ENCODE measurements at regions not wholly inside any gene's neighbourhood (a gene's known extent, or its start where the extent isn't known, plus 50 kb on each side); places are given as distances from the start of the nearest gene placed in this dataset.

DNA sequence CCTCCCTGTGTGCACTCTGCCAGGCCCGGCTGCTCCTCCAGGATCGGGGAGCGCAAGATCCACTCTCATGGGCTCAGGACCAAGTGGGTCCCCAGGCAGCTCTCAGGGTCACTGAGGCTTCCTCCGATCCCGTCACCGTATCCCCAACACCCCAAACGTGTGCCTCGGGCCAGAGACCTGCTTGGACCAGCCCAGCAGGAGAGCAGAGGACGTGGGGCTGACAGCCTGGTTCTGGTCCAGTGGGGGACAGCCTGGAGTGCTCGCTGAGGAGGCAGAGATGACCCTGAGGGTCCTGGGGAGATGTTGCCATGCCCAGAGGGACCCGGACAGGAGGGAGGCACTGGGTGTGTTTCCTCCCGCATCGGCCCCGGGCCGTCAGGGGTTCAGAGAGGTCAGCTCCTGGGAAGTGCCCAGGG, 1402.6 kb downstream of the BRD1 start:
- TF ChIP-seq CTCF (IDR thresholded peaks at IDR 0.05; ENCODE audit: low read depth, low read length): no peak
- DNase-seq (ENCODE audit: extremely low read depth, low read depth): no peak

GRCh38 chr22:48424661-48425060, 1403.0 kb downstream of the BRD1 start:
- DNase-seq (ENCODE audit: extremely low read depth, low read depth): no peak
- no peak for TF ChIP-seq CTCF (IDR thresholded peaks at IDR 0.05; ENCODE audit: low read depth, low read length)

GRCh38 chr22:48424201-48424627, 1403.5 kb downstream of the BRD1 start:
- TF ChIP-seq CTCF (IDR thresholded peaks at IDR 0.05; ENCODE audit: low read depth, low read length): no peak
- no peak for DNase-seq (ENCODE audit: extremely low read depth, low read depth)

- DNase-seq (ENCODE audit: extremely low read depth, low read depth): no peak
- TF ChIP-seq CTCF (IDR thresholded peaks at IDR 0.05; ENCODE audit: low read depth, low read length): no peak
Measured at GRCh38 chr22:48423481-48423911, 1404.2 kb downstream of the BRD1 start.

GRCh38 chr22:48422900-48423480, 1404.7 kb downstream of the BRD1 start:
- DNase-seq (ENCODE audit: extremely low read depth, low read depth): no peak
- TF ChIP-seq CTCF (IDR thresholded peaks at IDR 0.05; ENCODE audit: low read depth, low read length): no peak

- no peak for DNase-seq (ENCODE audit: extremely low read depth, low read depth)
Measured at GRCh38 chr22:48418831-48419230, 1408.8 kb downstream of the BRD1 start.

More at GRCh38 chr22:48418831-48419230, 1408.8 kb downstream of the BRD1 start:
- TF ChIP-seq CTCF (IDR thresholded peaks at IDR 0.05; ENCODE audit: low read depth, low read length): no peak
